HG03108 (cell line): ENCODE measurements at regions not wholly inside any gene's neighbourhood (a gene's known extent, or its start where the extent isn't known, plus 50 kb on each side); places are given as distances from the start of the nearest gene placed in this dataset.
"Not testable (repeated sequence)": the region's sequence is repeated elsewhere in the genome, so short reads cannot be mapped to it uniquely, and the experiment has no call there.

Source experiments
- ATAC-seq: cut with Tn5 transposase; IDR thresholded peaks from one replicate; pipeline ENCODE4 v1.9.1; 2021; ENCODE audit warnings: moderate library complexity; ENCODE audit not compliant: unreplicated experiment

DNA sequence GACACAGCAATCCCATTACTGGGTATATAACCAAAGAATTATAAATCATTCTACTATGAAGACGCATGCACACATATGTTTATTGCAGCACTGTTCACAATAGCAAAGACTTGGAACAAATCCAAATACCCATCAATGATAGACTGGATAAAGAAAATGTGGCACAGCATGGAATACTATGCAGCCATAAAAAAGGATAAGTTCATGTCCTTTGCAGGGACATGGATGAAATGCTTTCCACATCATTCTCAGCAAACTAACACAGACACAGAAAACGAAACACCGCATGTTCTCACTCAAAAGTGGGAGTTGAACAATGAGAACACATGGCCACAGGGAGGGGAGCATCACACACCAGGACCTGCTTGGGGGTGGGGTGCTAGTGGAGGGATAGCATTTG is 613.0 kb downstream of the RFPL4B start:
- not testable (repeated sequence) for ATAC-seq

DNA sequence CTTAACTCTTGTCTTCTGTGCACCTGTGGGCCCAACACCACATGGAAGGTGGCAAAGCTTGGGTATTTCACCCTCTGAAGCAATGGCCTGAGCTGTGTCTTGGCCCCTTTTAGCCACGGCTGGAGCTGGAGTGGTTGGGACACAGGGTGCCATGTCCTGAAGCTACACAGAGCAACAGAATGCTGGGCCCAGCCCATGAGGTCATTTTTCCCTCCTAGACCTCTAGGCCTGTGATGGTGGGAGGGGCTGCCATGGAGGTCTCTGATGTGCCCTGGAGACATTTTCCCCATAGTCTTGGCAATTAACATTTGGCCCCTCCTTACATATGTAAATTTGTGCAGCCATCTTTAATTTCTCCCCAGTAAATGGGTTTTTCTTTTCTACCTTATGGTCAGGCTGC is 620.8 kb downstream of the RFPL4B start:
- ATAC-seq, result no peak

DNA sequence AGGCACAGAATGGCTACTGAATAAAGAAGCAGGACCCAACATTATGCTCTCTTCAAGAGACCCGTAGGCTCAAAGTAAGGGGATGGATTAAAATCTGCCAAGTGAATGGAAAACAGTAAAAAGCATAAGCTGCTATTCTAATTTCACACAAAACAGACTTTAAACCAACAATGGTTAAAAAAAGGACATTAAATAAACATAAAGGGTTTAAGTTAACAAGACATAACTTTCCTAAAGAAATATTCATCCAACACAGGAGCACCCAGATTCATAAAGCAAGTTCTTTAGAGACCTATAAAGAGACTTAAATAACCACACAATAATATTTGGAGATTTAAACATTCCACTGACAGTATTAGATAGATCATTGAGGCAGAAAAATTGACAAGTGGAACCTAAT is 624.5 kb downstream of the RFPL4B start:
- no peak for ATAC-seq

DNA sequence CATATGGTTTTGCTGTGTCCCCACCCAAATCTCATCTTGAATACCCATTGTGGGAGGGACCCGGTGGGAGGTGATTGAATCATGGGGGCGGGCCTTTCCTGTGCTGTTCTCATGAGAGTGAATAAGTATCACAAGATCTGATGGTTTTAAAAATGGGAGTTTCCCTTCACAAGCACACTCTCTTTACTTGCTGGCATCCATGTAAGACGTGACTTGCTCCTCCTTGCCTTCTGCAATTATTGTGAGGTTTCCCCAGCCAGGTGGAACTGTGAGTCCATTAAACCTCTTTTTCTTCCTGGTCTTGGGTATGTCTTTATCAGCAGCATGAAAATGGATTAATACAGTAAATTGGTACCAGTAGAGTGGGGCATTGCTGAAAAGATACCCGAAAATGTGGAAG is 627.8 kb downstream of the RFPL4B start:
- ATAC-seq, result not testable (repeated sequence)

DNA sequence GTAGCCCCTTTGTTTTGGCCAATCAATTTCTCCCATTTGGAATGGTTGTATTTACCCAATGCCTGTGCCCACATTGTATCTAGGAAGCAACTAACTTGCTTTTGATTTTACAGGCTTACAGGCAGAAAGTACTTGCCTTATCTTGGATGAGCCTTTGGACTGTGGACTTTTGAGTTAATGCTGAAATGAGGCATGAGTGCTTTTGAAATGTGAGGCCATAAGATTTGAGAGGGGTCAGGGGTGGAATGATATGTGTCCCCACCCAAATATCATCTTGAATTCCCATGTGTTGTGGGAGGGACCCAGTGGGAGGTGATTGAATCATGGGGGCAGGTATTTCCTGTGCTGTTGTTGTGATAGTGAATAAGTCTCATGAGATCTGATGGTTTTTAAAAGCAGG is 629.4 kb downstream of the RFPL4B start:
- ATAC-seq, result not testable (repeated sequence)

DNA sequence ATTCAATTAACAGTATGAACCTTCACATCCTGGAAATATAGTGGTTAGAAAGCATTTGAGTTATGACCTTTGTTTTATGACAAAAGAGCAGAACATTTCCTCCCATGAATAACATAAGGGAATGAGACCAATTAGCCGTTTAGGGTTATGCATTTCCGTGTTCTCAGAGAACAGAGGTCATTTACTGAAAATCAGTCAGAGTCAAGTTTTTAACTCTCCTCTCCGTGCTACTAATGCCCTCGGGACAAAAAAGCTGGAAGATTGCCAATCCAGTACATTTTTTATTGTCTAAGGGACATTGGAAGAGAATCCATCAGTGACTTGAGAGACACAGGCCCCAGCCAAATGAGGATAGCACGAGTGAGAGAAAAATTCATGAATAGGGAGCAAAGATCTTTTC is 632.7 kb downstream of the RFPL4B start:
- no peak for ATAC-seq

DNA sequence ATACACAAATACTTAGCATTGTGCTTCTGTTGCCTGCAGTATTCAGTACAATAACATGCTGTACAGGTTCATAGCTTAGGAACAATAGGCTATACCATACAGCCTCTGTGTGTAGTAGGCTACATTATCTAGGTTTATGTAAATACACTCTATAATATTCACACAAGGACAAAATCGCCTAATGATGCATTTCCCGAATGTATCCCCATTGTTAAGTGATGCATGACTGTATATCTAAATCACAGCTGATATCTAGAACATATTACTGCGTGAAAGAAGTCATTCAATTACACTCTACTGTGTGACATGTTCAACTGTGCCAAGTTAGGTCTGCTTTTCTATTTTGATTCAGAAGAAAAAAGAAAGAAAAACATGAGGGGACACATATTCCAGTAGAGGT is 633.5 kb downstream of the RFPL4B start:
- ATAC-seq, result no peak

DNA sequence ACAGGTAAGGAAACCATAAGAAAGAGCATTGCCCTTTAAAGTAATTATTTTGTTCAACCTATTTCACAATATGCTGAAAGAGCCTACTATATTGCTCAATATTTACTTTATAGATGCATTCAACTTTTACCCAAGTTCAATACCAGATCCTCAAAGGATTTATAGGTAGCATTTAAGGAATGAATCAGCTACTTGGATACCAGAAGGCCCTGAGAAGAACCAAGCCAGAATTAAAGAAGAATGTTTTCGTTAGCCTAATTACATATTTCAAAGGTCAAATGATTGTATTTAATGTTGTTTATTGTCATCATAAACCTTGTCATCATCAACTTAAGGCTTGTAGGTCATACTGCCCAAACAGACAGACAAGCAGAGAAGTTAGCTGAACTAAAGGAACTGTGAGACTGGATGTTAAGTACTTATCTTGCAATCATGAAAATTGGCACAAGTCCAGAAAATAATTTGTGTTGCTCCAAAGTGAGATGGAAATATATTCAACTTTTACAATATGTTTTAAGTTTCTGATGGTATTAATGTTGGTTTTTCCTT is 636.7 kb downstream of the RFPL4B start:
- no peak for ATAC-seq

DNA sequence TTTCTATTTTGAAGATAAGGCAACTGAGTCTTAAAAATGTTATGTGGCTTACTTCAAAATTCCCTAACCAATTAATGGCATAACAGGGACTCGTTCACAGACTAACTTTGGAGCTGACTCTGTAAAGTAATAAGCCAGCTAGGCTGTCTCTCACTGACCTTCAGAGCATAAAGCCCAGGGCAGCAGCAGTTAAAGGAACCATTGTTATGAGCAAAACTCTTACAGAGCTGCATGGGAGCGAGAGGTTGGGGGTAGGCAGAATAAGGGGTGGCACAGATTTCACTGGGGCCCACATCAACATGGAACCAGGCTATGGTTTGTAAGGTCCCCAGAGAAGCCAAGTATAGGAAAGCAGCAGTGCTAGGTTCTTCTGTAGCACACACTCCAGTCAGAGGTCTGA is 637.8 kb downstream of the RFPL4B start:
- no peak for ATAC-seq

DNA sequence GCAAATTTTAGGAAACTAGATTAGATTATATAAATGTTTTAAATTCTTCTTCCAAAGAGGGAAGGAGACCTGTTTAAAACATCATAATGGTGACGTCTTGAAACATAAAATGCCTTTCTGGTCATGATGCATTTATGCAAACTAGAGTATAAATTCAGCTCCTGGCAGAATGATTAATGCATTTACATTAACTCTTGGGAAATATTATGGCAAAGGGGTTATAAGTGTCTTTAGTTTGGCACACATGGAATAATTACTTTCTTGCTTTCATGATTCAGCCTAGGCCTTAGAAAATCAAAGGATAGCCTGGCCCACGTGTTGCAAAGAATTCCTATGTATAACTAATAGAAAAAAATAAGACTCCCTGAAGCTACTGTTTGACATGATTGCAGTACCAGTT is 639.2 kb downstream of the RFPL4B start:
- ATAC-seq, result no peak

DNA sequence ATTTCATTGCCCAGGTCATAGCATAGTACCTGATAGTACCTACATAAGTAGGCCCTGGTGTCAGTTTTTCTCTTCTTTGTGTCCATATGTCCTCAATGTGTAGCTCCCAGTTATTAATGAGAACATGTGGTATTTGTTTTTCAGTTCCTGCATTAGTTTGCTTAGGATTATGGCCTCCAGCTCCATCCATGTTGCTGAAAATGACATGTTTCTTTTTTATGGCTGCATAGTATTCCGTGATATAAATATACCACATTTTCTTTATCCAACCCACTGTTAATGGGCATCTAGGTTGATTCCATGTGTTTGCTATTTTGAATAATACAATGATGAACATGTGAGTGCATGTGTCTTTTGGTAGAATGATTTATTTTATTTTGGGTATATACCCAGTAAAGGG is 641.6 kb downstream of the RFPL4B start:
- no peak for ATAC-seq

DNA sequence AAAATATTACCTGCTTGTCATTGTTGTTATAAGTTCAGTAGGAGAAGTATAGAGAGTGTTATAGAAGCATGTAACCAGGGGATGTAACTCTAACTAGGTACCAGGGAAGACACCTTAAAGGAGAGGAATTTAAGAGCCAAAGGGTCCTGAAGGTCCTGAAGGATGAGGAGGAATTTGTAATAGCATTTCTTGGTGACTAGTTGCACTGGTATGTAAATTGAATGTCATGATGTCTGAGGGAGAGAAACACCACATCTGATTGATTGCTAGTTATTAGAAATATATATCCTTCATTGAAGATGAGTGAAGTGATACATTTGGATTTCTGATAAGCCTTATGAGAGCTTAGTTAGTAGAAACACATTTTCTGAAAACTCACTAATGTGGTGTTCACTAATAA is 643.8 kb downstream of the RFPL4B start:
- ATAC-seq, result no peak

DNA sequence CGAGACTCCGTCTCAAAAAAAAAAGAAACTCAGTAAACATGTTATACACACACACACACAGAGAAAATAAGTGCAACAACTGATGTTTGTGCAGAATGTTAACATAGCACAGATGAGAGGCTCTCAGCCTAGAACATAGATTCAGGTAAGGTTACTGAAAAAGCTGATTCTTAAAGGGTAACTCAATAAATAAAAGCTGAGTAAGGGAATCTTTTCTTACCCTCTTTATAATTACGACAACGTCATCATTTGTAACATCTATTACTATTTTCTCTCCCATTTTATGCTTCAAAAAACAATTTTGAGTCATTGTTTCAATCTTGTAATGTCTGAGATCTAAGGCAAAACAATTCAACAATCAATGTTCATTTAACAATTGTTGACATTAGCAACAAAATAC is 644.8 kb downstream of the RFPL4B start:
- no peak for ATAC-seq

DNA sequence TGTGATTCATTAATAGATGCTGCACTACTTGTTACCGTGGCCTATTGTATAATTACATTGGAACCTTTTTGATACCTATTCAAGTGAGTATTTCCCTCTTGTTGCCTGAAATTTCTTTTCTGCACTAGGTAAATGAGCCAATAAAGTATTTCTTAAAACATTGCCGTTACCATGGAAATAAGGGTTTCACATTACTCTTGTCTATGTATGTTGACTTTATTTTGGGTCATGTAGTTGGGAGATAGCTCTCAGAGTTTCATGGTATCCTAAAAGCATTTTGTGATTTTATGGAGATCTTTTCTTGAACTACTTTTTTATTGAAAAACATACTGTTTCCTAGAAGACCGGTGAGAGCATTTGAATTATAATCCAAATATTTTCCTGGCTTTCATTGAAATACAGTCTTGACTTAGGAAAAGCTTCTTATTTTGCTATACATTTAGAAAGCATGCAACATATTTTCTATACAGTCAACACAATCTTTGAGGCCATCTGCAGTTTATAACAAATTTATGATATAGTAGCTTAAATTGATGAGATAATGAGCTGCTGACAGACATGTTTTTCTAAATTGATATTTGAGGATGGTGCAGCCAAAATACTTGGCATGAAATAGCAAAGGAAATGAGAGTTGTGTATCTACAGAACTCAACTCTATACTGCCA is 650.4 kb downstream of the RFPL4B start:
- ATAC-seq, result no peak

DNA sequence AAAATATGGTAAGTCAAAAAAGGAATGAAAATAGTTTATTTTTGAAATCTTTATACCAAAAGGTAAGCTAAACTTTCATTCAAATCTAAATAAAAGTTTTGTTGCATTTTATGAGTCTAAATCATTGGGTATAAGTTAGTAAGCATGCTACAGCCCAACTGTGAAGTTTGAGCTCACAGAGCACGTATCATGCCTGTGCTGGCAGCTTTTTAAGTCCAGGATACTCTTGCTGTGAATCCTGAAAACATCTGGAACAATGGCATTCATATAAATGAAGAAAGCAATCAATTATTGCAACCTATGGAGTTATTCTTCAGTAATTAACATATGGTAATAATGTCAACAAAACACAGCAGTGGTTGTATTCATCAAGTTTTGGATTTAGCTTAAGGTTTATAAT is 656.9 kb downstream of the RFPL4B start:
- ATAC-seq, result no peak

DNA sequence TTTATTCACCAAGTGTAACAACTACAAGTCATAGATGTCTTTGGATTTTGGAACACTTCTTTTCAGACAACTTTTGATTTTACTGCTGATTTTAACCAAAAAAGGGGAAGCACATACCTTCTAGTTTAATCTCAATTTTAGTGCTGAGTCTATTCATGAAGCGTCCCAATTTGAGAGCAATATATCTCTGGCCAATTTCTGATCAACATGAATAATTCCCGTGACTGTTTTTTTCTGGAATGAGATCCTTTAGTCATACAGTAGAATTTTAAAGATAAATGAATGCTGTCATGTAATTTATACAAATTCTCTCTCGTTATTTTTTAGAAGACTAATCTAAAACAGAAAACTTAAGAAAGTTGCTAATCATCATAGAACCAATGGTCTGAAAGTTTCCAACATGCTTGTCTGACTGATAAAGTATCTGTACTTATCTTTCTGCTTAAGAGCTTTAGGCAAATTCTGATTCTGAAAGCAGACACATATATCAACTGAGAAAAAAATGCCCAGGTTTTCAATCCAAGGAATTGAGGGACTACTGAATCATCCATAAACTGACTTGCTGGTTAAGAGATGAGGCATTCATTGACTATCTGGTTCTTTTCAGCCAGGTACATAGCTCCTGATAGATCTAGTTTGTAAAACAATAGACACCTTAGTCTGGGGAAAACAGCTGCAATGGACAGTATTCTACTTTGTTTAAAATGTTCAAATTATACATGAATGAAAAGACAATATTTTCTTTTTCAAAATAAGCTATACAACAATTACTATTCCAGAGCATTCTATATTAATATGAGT is 657.5 kb downstream of the RFPL4B start:
- ATAC-seq, result no peak

DNA sequence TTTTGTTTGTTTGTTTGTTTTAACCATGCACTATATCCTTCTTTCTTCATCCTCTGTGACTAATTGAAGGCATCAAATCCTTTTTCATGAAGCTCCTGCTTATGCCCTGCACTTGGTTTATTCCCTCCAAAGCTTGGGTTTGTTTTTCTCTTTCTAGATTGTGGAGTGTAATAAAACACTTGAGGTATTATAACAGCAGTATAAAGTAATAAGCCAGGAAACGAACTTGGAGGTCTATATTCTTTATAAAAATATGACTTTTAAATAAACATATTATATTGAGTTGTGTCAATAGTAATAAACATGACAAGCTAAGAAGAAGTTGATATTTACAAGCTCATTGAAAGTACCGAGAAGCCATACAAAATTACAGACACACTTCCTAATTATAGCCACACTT is 659.4 kb downstream of the RFPL4B start:
- no peak for ATAC-seq

DNA sequence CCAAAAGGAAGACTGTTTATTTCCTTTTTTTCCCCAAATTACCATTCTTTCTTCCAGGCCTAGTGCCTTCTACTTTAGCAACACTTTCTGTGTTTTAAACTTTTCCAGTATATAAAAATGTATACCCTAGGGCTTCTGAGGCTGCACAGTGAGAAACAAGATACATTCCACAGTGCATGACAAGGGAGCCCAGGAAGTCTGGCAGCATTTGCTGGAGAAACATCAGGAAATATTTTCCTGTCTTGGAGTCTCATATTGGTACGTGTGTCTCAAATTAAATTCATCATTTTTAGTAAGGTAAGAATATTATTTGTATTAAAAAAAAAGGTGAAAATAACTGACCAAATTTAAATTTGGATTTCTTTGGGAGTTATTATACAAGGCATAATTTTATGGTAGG is 662.6 kb downstream of the RFPL4B start:
- ATAC-seq, result no peak

DNA sequence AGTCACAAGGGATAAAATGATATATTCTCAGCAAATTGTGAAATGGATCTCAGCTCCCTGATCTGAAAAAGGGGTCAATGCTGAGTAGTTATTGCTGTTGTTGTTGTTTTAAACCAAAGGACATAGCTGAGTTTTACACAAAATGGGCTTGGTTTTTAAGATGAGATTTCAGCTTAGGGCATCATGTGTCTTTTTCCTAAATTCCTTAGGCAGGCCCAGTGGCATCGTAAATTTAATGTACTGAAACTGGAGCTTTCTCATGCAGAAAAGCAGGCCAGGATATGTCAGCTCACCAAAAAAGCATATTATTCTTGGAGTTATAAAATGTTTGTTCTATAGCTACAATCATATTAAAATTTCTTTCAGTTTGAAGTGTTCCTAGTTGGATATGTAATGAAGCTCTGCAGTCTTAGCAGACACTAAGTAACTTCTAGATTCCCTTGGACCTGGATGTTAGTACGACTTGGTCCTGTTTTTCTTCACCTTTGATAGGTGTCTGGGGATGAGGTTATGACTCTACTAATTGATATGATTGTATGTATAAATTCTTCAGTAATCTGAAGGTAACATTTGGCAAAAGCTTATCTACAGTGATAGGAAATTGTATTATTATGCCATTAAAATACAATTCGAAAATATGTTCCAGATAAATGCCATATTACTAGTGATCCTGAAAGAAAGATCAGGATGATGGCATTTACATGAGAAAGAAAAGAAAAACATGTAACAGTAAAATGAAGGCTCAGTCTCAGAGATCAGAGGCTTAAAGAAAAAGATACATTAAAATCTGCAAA is 663.3 kb downstream of the RFPL4B start:
- ATAC-seq, result no peak

DNA sequence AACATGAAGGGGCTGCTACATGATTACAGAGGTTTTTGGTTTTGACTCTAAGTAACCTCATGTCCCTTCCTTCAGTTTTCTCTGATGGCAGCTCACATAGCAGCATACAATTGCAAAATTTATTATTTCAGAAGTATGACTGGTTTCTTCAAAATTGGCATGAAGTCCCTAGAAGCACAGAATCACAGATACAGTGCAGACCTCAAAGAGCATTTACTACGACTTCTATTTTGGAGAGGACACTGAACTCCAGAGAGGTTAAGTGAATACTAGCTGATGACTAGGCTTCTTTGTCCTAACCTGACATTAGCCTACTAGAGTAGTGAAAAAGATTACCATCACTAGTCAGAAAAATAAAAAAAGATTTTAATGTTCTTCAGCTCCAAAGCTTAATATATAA is 664.3 kb downstream of the RFPL4B start:
- ATAC-seq, result no peak

DNA sequence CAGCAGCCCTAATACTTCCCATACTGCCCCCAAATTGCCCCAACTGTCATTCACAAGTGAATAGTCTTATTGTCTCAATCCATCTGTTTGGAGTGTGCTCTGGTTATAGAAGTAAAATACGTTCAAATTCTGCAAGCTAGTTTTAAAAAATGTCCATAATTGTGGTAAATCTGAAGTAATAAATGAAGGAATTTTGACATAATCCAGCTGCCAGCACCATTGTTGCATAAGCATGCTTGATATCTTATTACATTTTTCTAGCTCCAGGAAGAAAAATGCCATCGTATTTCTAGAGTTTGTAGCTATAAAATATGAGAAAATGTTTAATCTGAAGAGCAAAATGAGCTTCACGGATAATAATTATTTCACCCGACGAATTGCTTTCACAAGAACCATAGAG is 664.7 kb downstream of the RFPL4B start:
- ATAC-seq, result no peak

DNA sequence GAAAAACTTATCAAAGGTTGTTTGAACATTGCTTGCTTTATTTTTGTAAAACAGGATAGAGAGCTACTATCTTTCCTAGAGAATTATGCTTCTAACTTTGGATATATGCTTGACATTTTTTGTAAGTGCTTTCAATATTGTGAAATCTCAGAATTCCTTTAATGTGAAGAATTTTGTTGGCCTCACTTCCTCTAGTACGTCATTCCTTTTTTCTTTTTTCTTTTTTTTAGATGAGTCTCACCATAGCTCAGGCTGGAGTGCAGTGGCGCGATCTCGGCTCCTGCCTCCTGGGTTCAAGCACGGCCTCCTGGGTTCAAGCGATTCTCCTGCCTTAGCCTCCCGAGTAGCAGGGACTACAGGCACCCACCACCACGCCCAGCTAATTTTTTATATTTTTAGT is 668.1 kb downstream of the RFPL4B start:
- no peak for ATAC-seq
